Right forelimb (tissue), 1 donor: ENCODE measurements at regions not wholly inside any gene's neighbourhood (a gene's known extent, or its start where the extent isn't known, plus 50 kb on each side); places are given as distances from the start of the nearest gene placed in this dataset.

Experiments
- DNase-seq: peaks from one replicate; pipeline ENCODE4 v3.0.0-alpha.2; 2018

- no peak for DNase-seq
Measured at GRCh38 chr16:59180083-59180476, 446.0 kb upstream of the GOT2 start.

GRCh38 chr16:59179446-59180082 lies 445.4 kb upstream of the GOT2 start:
- DNase-seq: no peak

- DNase-seq: no peak
Measured at GRCh38 chr16:59173408-59173831, 439.3 kb upstream of the GOT2 start.

- no peak for DNase-seq
Measured at GRCh38 chr16:59170099-59170712, 436.1 kb upstream of the GOT2 start.

- no peak for DNase-seq
Measured at GRCh38 chr16:59169168-59169567, 435.1 kb upstream of the GOT2 start.

GRCh38 chr16:59168461-59169114 lies 434.5 kb upstream of the GOT2 start:
- no peak for DNase-seq

GRCh38 chr16:59164461-59164860 lies 430.3 kb upstream of the GOT2 start:
- no peak for DNase-seq

- DNase-seq: no peak
Measured at GRCh38 chr16:59163371-59164055, 429.4 kb upstream of the GOT2 start.

GRCh38 chr16:59161679-59162078 lies 427.6 kb upstream of the GOT2 start:
- no peak for DNase-seq

GRCh38 chr16:59154295-59154694 lies 420.2 kb upstream of the GOT2 start:
- DNase-seq: no peak

GRCh38 chr16:59148769-59149155 lies 414.6 kb upstream of the GOT2 start:
- DNase-seq: no peak

GRCh38 chr16:59148056-59148768 lies 414.1 kb upstream of the GOT2 start:
- DNase-seq: no peak

- no peak for DNase-seq
Measured at GRCh38 chr16:59146140-59146539, 412.0 kb upstream of the GOT2 start.

GRCh38 chr16:59144841-59145240 lies 410.7 kb upstream of the GOT2 start:
- no peak for DNase-seq

GRCh38 chr16:59144326-59144725 lies 410.2 kb upstream of the GOT2 start:
- DNase-seq: no peak

GRCh38 chr16:59126486-59126885 lies 392.4 kb upstream of the GOT2 start:
- DNase-seq: no peak

GRCh38 chr16:59124056-59124455 lies 389.9 kb upstream of the GOT2 start:
- no peak for DNase-seq

- no peak for DNase-seq
Measured at GRCh38 chr16:59123479-59123878, 389.4 kb upstream of the GOT2 start.

- DNase-seq: no peak
Measured at GRCh38 chr16:59122262-59122537, 388.1 kb upstream of the GOT2 start.

- no peak for DNase-seq
Measured at GRCh38 chr16:59121411-59122261, 387.5 kb upstream of the GOT2 start.

- no peak for DNase-seq
Measured at GRCh38 chr16:59116744-59117143, 382.6 kb upstream of the GOT2 start.

- no peak for DNase-seq
Measured at GRCh38 chr16:59114790-59115189, 380.7 kb upstream of the GOT2 start.
